ENCODE measurements at regions not wholly inside any gene's neighbourhood (a gene's known extent, or its start where the extent isn't known, plus 50 kb on each side); places are given as distances from the start of the nearest gene placed in this dataset.

- Histone ChIP-seq H3K4me3 (ENCODE audit: low read length) (no peak overlapping the region), H3K36me3 (replicated peaks; ENCODE audit: low read depth, low read length) (no peaks in the 10 kb centered on the region)
- TF ChIP-seq, protein P1, sequence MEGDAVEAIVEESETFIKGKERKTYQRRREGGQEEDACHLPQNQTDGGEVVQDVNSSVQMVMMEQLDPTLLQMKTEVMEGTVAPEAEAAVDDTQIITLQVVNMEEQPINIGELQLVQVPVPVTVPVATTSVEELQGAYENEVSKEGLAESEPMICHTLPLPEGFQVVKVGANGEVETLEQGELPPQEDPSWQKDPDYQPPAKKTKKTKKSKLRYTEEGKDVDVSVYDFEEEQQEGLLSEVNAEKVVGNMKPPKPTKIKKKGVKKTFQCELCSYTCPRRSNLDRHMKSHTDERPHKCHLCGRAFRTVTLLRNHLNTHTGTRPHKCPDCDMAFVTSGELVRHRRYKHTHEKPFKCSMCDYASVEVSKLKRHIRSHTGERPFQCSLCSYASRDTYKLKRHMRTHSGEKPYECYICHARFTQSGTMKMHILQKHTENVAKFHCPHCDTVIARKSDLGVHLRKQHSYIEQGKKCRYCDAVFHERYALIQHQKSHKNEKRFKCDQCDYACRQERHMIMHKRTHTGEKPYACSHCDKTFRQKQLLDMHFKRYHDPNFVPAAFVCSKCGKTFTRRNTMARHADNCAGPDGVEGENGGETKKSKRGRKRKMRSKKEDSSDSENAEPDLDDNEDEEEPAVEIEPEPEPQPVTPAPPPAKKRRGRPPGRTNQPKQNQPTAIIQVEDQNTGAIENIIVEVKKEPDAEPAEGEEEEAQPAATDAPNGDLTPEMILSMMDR (IDR thresholded peaks at IDR 0.05; ENCODE audit: low read depth, low read length) = no peak
- TF ChIP-seq EZH2phosphoT487 (IDR thresholded peaks at IDR 0.05; ENCODE audit: low read depth) = no peak
Measured at GRCh38 chr11:92168936-92169335, 55.7 kb upstream of the FAT3 start.

GRCh38 chr11:92167571-92167970 lies 57.0 kb upstream of the FAT3 start:
- TF ChIP-seq EZH2phosphoT487 (IDR thresholded peaks at IDR 0.05; ENCODE audit: low read depth) = no peak
- TF ChIP-seq, protein P1 (IDR thresholded peaks at IDR 0.05; ENCODE audit: low read depth, low read length) = no peak
- H4K20me1 ChIP-seq (ENCODE audit: insufficient read depth, low read length) = no peaks in the 10 kb centered on the region
- H2AFZ ChIP-seq (ENCODE audit: low read depth, low read length) = no peak overlapping the region
- H3K36me3 ChIP-seq (replicated peaks; ENCODE audit: low read depth, low read length) = no peaks in the 10 kb centered on the region
- no peak overlapping the region for H3K9ac ChIP-seq (ENCODE audit: low read length)
- no peaks in the 10 kb centered on the region for H3K9me3 ChIP-seq (ENCODE audit: insufficient read depth, low read length)
- H3K27ac ChIP-seq (ENCODE audit: low read length) = no peak overlapping the region
- H3K4me3 ChIP-seq (ENCODE audit: low read length) = no peak overlapping the region
- peaks cover 5% of the 10 kb centered on the region; the same call in 1 of the 2 replicates for H3K4me1 ChIP-seq (ENCODE audit: low read length)
- H3K27me3 ChIP-seq (ENCODE audit: low read depth, low read length) = no peaks in the 10 kb centered on the region
- no peaks in the 10 kb centered on the region for H3K79me2 ChIP-seq (ENCODE audit: low read length)
- H3K4me2 ChIP-seq (ENCODE audit: low read length) = no peak overlapping the region

More at GRCh38 chr11:92168936-92169335, 55.7 kb upstream of the FAT3 start:
- Histone ChIP-seq H3K9ac (ENCODE audit: low read length) (no peak overlapping the region), H4K20me1 (ENCODE audit: insufficient read depth, low read length) (no peaks in the 10 kb centered on the region), H3K27me3 (ENCODE audit: low read depth, low read length) (no peaks in the 10 kb centered on the region), H2AFZ (ENCODE audit: low read depth, low read length) (no peak overlapping the region), H3K79me2 (ENCODE audit: low read length) (no peaks in the 10 kb centered on the region), H3K4me1 (ENCODE audit: low read length) (peaks cover 5% of the 10 kb centered on the region; the same call in 1 of the 2 replicates), H3K27ac (ENCODE audit: low read length) (no peak overlapping the region), H3K9me3 (ENCODE audit: insufficient read depth, low read length) (no peaks in the 10 kb centered on the region), H3K4me2 (ENCODE audit: low read length) (no peak overlapping the region)

DNA sequence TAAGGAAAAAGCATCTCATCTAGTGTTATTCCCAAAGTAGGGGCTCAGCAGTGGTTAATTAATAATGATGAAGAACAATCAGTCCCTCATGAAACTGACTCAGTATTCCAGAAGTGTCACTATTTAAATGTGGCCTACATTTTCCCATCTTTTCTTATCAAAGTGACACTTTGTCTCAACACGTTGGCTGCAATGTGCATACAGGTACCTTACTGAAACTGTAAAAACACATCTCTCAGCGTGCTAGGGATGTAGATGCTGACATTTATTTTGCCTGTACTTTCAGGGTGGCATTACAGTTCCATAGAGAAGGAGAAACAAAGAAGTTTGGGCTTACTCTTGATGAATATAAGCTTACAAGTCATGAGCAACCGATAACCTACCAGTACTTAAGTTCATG lies 58.3 kb upstream of the FAT3 start:
- TF ChIP-seq, protein P1 (IDR thresholded peaks at IDR 0.05; ENCODE audit: low read depth, low read length) = no peak
- Histone ChIP-seq H3K9ac (ENCODE audit: low read length) (no peak overlapping the region), H3K4me3 (ENCODE audit: low read length) (no peak overlapping the region), H3K4me1 (ENCODE audit: low read length) (peaks cover 5% of the 10 kb centered on the region; the same call in 1 of the 2 replicates), H3K27ac (ENCODE audit: low read length) (no peak overlapping the region), H3K79me2 (ENCODE audit: low read length) (no peaks in the 10 kb centered on the region), H3K9me3 (ENCODE audit: insufficient read depth, low read length) (no peaks in the 10 kb centered on the region), H3K4me2 (ENCODE audit: low read length) (no peak overlapping the region), H2AFZ (ENCODE audit: low read depth, low read length) (no peak overlapping the region), H3K36me3 (replicated peaks; ENCODE audit: low read depth, low read length) (no peaks in the 10 kb centered on the region), H3K27me3 (ENCODE audit: low read depth, low read length) (no peaks in the 10 kb centered on the region), H4K20me1 (ENCODE audit: insufficient read depth, low read length) (no peaks in the 10 kb centered on the region)

- Histone ChIP-seq H3K4me1 (ENCODE audit: low read length) (peaks cover 5% of the 10 kb centered on the region; the same call in 1 of the 2 replicates), H3K9ac (ENCODE audit: low read length) (no peak overlapping the region), H3K27me3 (ENCODE audit: low read depth, low read length) (no peaks in the 10 kb centered on the region), H3K79me2 (ENCODE audit: low read length) (no peaks in the 10 kb centered on the region), H2AFZ (ENCODE audit: low read depth, low read length) (no peak overlapping the region), H3K27ac (ENCODE audit: low read length) (no peak overlapping the region), H3K9me3 (ENCODE audit: insufficient read depth, low read length) (no peaks in the 10 kb centered on the region), H3K36me3 (replicated peaks; ENCODE audit: low read depth, low read length) (no peaks in the 10 kb centered on the region), H4K20me1 (ENCODE audit: insufficient read depth, low read length) (no peaks in the 10 kb centered on the region), H3K4me2 (ENCODE audit: low read length) (no peak overlapping the region), H3K4me3 (ENCODE audit: low read length) (no peak overlapping the region)
- no peak for TF ChIP-seq EZH2phosphoT487 (IDR thresholded peaks at IDR 0.05; ENCODE audit: low read depth)
- TF ChIP-seq, protein P1 (IDR thresholded peaks at IDR 0.05; ENCODE audit: low read depth, low read length) = no peak
Measured at GRCh38 chr11:92163879-92164278, 60.7 kb upstream of the FAT3 start.
